HEK293 (cell line): ENCODE measurements at regions not wholly inside any gene's neighbourhood (a gene's known extent, or its start where the extent isn't known, plus 50 kb on each side); places are given as distances from the start of the nearest gene placed in this dataset.

Experiments used
- CTCF ChIP-seq: fragments of 450-650 bp; formaldehyde crosslinking; IDR thresholded peaks from 2 replicates; pipeline ENCODE4 v1.5.1; 2016; ENCODE audit warnings: missing biosample characterization, missing genetic modification characterization
- INSM2 ChIP-seq: fragments of 450-650 bp; formaldehyde crosslinking; IDR thresholded peaks from 2 replicates; pipeline ENCODE4 v1.5.1; 2016; ENCODE audit warnings: missing biosample characterization, missing genetic modification characterization
- MZF1 ChIP-seq: fragments of 450-650 bp; formaldehyde crosslinking; IDR thresholded peaks from 2 replicates; pipeline ENCODE4 v1.5.1; 2017; ENCODE audit warnings: missing biosample characterization, missing genetic modification characterization, borderline replicate concordance
- PRDM10 ChIP-seq: fragments of 450-650 bp; formaldehyde crosslinking; IDR thresholded peaks from 2 replicates; pipeline ENCODE4 v1.5.1; 2016; ENCODE audit warnings: missing biosample characterization, missing genetic modification characterization
- SP2 ChIP-seq: fragments of 450-650 bp; formaldehyde crosslinking; IDR thresholded peaks from 2 replicates; pipeline ENCODE4 v1.5.1; 2016; ENCODE audit warnings: missing biosample characterization, missing genetic modification characterization
- ZNF707 ChIP-seq: fragments of 450-650 bp; formaldehyde crosslinking; IDR thresholded peaks from 2 replicates; pipeline ENCODE4 v1.5.1; 2016; ENCODE audit warnings: missing biosample characterization, missing genetic modification characterization

GRCh38 chr4:138647433-138647832 lies 368.1 kb upstream of the NOCT start:
- TF ChIP-seq CTCF (tag by site-specific recombination), result no peak
- TF ChIP-seq INSM2 (tag by site-specific recombination), result no peak
- TF ChIP-seq MZF1 (tag by site-specific recombination), result no peak
- TF ChIP-seq PRDM10 (tag by site-specific recombination), result no peak
- no peak for TF ChIP-seq ZNF707
- TF ChIP-seq SP2 (tag by site-specific recombination), result no peak
